K562 (cell line): ENCODE measurements at regions not wholly inside any gene's neighbourhood (a gene's known extent, or its start where the extent isn't known, plus 50 kb on each side); places are given as distances from the start of the nearest gene placed in this dataset.
A peak's percentile ranks its signal among the peaks of the same experiment; 100 is the strongest.
"Not testable (repeated sequence)": the region's sequence is repeated elsewhere in the genome, so short reads cannot be mapped to it uniquely, and the experiment has no call there.

Experiments
- ATAC-seq: fragments of 200-7000 bp; cut with Tn5 transposase; 3 replicates; pipeline ENCODE4 v1.9.1; 2020; ENCODE audit warnings: moderate library complexity
- BruUV-seq: library from RNA; stranded (reverse); fragments of 400-500 nt; replicated peaks from 2 replicates; lab custom pipeline; 2021; lab: Mats Ljungman, UMichigan
- CTCF ChIA-PET: fragments of 300-600 bp; formaldehyde crosslinking; extraction: SDS; loops from one replicate; lab custom pipeline; 2021; ENCODE audit warnings: low intra/inter-chr PET ratio; lab: Yijun Ruan, JAX
- POLR2A ChIA-PET: fragments of 300-600, 350-650 bp; sonication (Branson Sonifier 250); formaldehyde crosslinking; extraction: SDS; loops from one replicate; lab custom pipeline; 2021; ENCODE audit warnings: antibody characterized with exemption, inconsistent platforms; lab: Yijun Ruan, JAX
- DNase-seq, 4 experiments: peaks; one replicate each; pipeline versions ENCODE4 v3.0.0 to v3.0.0-alpha.2; 2011 to 2018; ENCODE audit warnings: low spot score in 3 of 4, mixed read lengths in 3 of 4; ENCODE audit errors: extremely low read depth in 1 of 4
- FAIRE-seq: peaks from 2 replicates; lab custom pipeline; 2011; peaks lifted over from hg19 to GRCh38; lab: Jason Lieb, UNC
- H2AFZ ChIP-seq: 2 replicates; pipeline ENCODE4 v1.6.0; 2011; ENCODE audit warnings: low read depth, low read length, control low read depth, inconsistent platforms
- H3K27ac ChIP-seq: fragments of 200-600 bp; 3 replicates; pipeline ENCODE4 v1.8.0; 2011; ENCODE audit warnings: low read depth, mild to moderate bottlenecking, control low read depth, inconsistent platforms, low read length, moderate library complexity, mixed read lengths; ENCODE audit errors: extremely low read depth
- H3K27me3 ChIP-seq, 2 experiments: fragments of 300-600 bp in 1 of 2; 2 replicates in 1 of 2; 3 replicates in 1 of 2; pipeline versions ENCODE4 v1.6.0 to v1.8.0; 2011; ENCODE audit warnings: inconsistent platforms in 2 of 2, low read length in 2 of 2, mild to moderate bottlenecking in 1 of 2, mixed read lengths in 1 of 2, moderate library complexity in 1 of 2; ENCODE audit not compliant: control insufficient read depth in 2 of 2, insufficient read depth in 2 of 2
- H3K36me3 ChIP-seq: fragments of 300-600 bp; 3 replicates; pipeline ENCODE4 v1.8.0; 2011; ENCODE audit warnings: mild to moderate bottlenecking, low read length, inconsistent platforms; ENCODE audit not compliant: control insufficient read depth, insufficient read depth
- H3K4me1 ChIP-seq, 2 experiments: fragments of 200-600 bp in 1 of 2; replicated peaks in 1 of 2; 2 replicates in 1 of 2; 3 replicates in 1 of 2; pipeline versions ENCODE4 v1.5.1 to v1.8.0; 2011; ENCODE audit warnings: inconsistent platforms in 2 of 2, low read length in 2 of 2, mild to moderate bottlenecking in 1 of 2, mixed read lengths in 1 of 2, moderate library complexity in 1 of 2; ENCODE audit not compliant: control insufficient read depth in 2 of 2, insufficient read depth in 2 of 2
- H3K4me2 ChIP-seq: 2 replicates; pipeline ENCODE4 v1.6.1; 2011; ENCODE audit warnings: low read length, control low read depth, inconsistent platforms, mixed read lengths; ENCODE audit not compliant: insufficient read depth
- H3K4me3 ChIP-seq: fragments of 200-600 bp; sonication (generic), shearing (Covaris generic); 2 replicates; pipeline ENCODE4 v1.5.1; 2016; ENCODE audit warnings: control low read depth, inconsistent platforms
- H3K79me2 ChIP-seq: fragments of 200-600 bp; 3 replicates; pipeline ENCODE4 v1.8.0; 2011; ENCODE audit warnings: low read length, inconsistent platforms; ENCODE audit not compliant: control insufficient read depth, insufficient read depth
- H3K9ac ChIP-seq, 2 experiments: 2 replicates each; pipeline versions ENCODE4 v1.6.0 to v1.6.1; 2011; ENCODE audit warnings: low read depth in 2 of 2, low read length in 2 of 2, control low read depth in 1 of 2, inconsistent platforms in 1 of 2, mild to moderate bottlenecking in 1 of 2, mixed read lengths in 1 of 2; ENCODE audit not compliant: insufficient read depth in 1 of 2
- H3K9me1 ChIP-seq: one replicate; pipeline ENCODE4 v1.6.0; 2011; ENCODE audit warnings: inconsistent platforms, mild to moderate bottlenecking, low read length, moderate library complexity; ENCODE audit not compliant: control insufficient read depth, insufficient read depth
- H3K9me3 ChIP-seq: replicated peaks from 2 replicates; pipeline ENCODE4 v1.5.1; 2011; ENCODE audit warnings: low read depth, low read length, inconsistent platforms; ENCODE audit not compliant: control insufficient read depth, insufficient read depth
- H4K20me1 ChIP-seq: replicated peaks from 2 replicates; pipeline ENCODE4 v1.6.1; 2011; ENCODE audit warnings: low read length, inconsistent platforms, mixed read lengths; ENCODE audit not compliant: control insufficient read depth, insufficient read depth
- E2F6 ChIP-seq, 2 experiments: IDR thresholded peaks; 2 replicates each; pipeline ENCODE4 v1.6.1; 2011; ENCODE audit warnings: borderline replicate concordance in 1 of 2, control low read depth in 1 of 2, low read depth in 1 of 2, low read length in 1 of 2, mild to moderate bottlenecking in 1 of 2, mixed read lengths in 1 of 2, moderate library complexity in 1 of 2; ENCODE audit not compliant: insufficient read depth in 1 of 2, insufficient read length in 1 of 2, poor library complexity in 1 of 2, severe bottlenecking in 1 of 2; ENCODE audit errors: extremely low read depth in 1 of 2
- ESRRA ChIP-seq: fragments of 450-650 bp; IDR thresholded peaks from 2 replicates; pipeline ENCODE4 v1.6.1; 2014; ENCODE audit warnings: low read depth, mild to moderate bottlenecking, moderate library complexity, borderline replicate concordance
- FOXA3 ChIP-seq, 2 experiments: fragments of 450-650 bp in 1 of 2; sonication (generic) in 1 of 2; formaldehyde crosslinking; IDR thresholded peaks in 1 of 2; conservative IDR thresholded peaks in 1 of 2; 2 replicates each; pipeline versions ENCODE4 v1.4.0 to v1.8.0; 2020 to 2022; ENCODE audit warnings: mild to moderate bottlenecking in 2 of 2, missing genetic modification reagents in 1 of 2
- GATA2 ChIP-seq: sonication (generic); formaldehyde crosslinking; IDR thresholded peaks from 2 replicates; pipeline ENCODE4 v1.4.0; 2020; ENCODE audit warnings: mild to moderate bottlenecking, missing genetic modification reagents
- GTF2E2 ChIP-seq: fragments of 200-800 bp; sonication (Bioruptor generic); IDR thresholded peaks from 2 replicates; pipeline ENCODE4 v1.6.1; 2016; ENCODE audit warnings: missing genetic modification characterization, missing compliant biosample characterization
- RFX7 ChIP-seq: fragments of 250-450 bp; sonication (Bioruptor Pico); IDR thresholded peaks from 2 replicates; pipeline ENCODE4 v1.5.1; 2021; ENCODE audit warnings: mild to moderate bottlenecking
- ZNF146 ChIP-seq: IDR thresholded peaks from one replicate; pipeline ENCODE4 v1.6.1; 2018; ENCODE audit warnings: missing compliant biosample characterization; ENCODE audit not compliant: unreplicated experiment
- ZNF512 ChIP-seq: IDR thresholded peaks from 2 replicates; pipeline ENCODE4 v1.6.1; 2016; ENCODE audit warnings: missing genetic modification characterization, missing compliant biosample characterization
- ZNF586 ChIP-seq: fragments of 450-650 bp; formaldehyde crosslinking; conservative IDR thresholded peaks from 2 replicates; pipeline ENCODE4 v1.4.0; 2020; ENCODE audit warnings: mild to moderate bottlenecking, moderate library complexity
- WGBS: fragments of 100-300 bp; shearing (Covaris generic); methylation state at CpG from one replicate; pipeline ENCODE4 v1.1.6; 2016; ENCODE audit warnings: low coverage, mixed read lengths; ENCODE audit not compliant: insufficient coverage; ENCODE audit errors: missing lambda C conversion rate; 5-methylcytosine and 5-hydroxymethylcytosine counted together
- in situ Hi-C: fragments of 300-500 bp; cut with MboI; formaldehyde crosslinking; loops from 4 replicates; pipeline ENCODE4 v1.15.0; 2018; ENCODE audit warnings: inconsistent platforms, mixed read lengths
- intact Hi-C: fragments of 100-400 bp; cut with micrococcal nuclease; formaldehyde crosslinking; loops from 2 replicates; pipeline ENCODE4 v1.14.2; 2022
- TF ChIP-seq, protein P1 (sequence below): fragments of 250-450 bp; sonication (Bioruptor Pico); IDR thresholded peaks from 2 replicates; pipeline ENCODE4 v1.5.0; 2020; ENCODE audit warnings: mild to moderate bottlenecking, borderline replicate concordance

GRCh38 chr1:30547326-30547725, 176.1 kb downstream of the MATN1 start:
- BruUV-seq, POLR2A ChIA-PET: not testable (repeated sequence)

DNA sequence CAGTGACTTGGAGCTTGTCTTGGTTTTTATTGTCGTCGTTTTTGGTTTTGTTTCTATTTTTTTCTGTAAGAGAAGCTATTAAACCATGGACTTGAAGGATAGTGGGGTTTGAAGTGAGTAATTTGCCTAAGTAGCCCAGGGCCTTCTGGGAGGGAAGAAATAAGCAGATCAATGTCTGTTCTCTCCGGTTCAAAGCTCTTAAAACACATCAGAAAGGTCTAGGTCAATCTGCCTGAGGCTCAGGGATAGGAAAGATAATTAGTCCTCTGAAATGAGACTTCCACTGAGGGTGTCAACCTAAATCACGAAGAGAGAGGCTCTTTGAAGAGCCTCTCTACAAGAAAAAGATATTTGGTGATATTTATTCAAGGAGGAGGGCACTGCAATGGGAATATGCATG, 178.0 kb downstream of the MATN1 start:
- no peaks in the 10 kb centered on the region for H3K27me3 ChIP-seq
- FAIRE-seq (no peak), DNase-seq (no peak), ATAC-seq (no peak)
- no TSS peak for BruUV-seq
- no peaks in the 10 kb centered on the region for H3K79me2 ChIP-seq
- ChIA-PET CTCF (no interaction called here), POLR2A (interaction anchor here (0.5 kb wide), 1 partner anchor 1150 kb away, joined by 4 read pairs; no protein-coding TSS in a partner anchor)
- no peaks in the 10 kb centered on the region for H3K4me1 ChIP-seq
- H3K4me3 ChIP-seq = no peak overlapping the region
- H3K36me3 ChIP-seq = no peaks in the 10 kb centered on the region
- H4K20me1 ChIP-seq = no peaks in the 10 kb centered on the region
- no peak overlapping the region for H3K9ac ChIP-seq
- in situ Hi-C loops (no loop called here), intact Hi-C loops (no loop called here)
- no peaks in the 10 kb centered on the region for H3K9me1 ChIP-seq
- no peak overlapping the region for H2AFZ ChIP-seq
- WGBS = 0% methylated on average over 4 of the region's 4 CpGs
- H3K4me2 ChIP-seq = no peak overlapping the region
- H3K9me3 ChIP-seq = no peaks in the 10 kb centered on the region
- no peak overlapping the region for H3K27ac ChIP-seq
- TF ChIP-seq, protein P1, sequence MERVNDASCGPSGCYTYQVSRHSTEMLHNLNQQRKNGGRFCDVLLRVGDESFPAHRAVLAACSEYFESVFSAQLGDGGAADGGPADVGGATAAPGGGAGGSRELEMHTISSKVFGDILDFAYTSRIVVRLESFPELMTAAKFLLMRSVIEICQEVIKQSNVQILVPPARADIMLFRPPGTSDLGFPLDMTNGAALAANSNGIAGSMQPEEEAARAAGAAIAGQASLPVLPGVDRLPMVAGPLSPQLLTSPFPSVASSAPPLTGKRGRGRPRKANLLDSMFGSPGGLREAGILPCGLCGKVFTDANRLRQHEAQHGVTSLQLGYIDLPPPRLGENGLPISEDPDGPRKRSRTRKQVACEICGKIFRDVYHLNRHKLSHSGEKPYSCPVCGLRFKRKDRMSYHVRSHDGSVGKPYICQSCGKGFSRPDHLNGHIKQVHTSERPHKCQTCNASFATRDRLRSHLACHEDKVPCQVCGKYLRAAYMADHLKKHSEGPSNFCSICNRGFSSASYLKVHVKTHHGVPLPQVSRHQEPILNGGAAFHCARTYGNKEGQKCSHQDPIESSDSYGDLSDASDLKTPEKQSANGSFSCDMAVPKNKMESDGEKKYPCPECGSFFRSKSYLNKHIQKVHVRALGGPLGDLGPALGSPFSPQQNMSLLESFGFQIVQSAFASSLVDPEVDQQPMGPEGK (CRISPR knock-in tag) = no peak
- TF ChIP-seq ZNF586 = no peak
- no peak for TF ChIP-seq ESRRA
- TF ChIP-seq ZNF512 (tag) = no peak
- TF ChIP-seq E2F6 (IDR thresholded peaks at IDR 0.05; ENCODE audit: borderline replicate concordance in 1 of 2, extremely low read depth in 1 of 2, insufficient read depth in 1 of 2, insufficient read length in 1 of 2, low read depth in 1 of 2, low read length in 1 of 2, poor library complexity in 1 of 2, severe bottlenecking in 1 of 2) = no peak
- no peak for TF ChIP-seq FOXA3 (CRISPR knock-in tag; conservative IDR thresholded peaks at IDR 0.05 in 1 of 2, IDR thresholded peaks at IDR 0.05 in 1 of 2)
- TF ChIP-seq RFX7 (CRISPR knock-in tag) = no peak
- no peak for TF ChIP-seq GTF2E2 (tag)
- no peak for TF ChIP-seq GATA2 (CRISPR knock-in tag)

More at GRCh38 chr1:30547326-30547725, 176.1 kb downstream of the MATN1 start:
- H3K4me3 ChIP-seq, H4K20me1 ChIP-seq, H3K9me3 ChIP-seq, ATAC-seq, DNase-seq, H3K36me3 ChIP-seq, FAIRE-seq, in situ Hi-C loops, CTCF ChIA-PET, H3K9me1 ChIP-seq, H3K79me2 ChIP-seq, H3K4me2 ChIP-seq: not testable (repeated sequence)
- peak; percentile 80 for TF ChIP-seq ZNF146 (CRISPR knock-in tag)
- TF ChIP-seq, all 486 proteins: peak for 1; not testable (repeated sequence) for 485
- intact Hi-C loops, H3K27ac ChIP-seq, H2AFZ ChIP-seq, H3K4me1 ChIP-seq, H3K9ac ChIP-seq, H3K27me3 ChIP-seq: not testable (repeated sequence)
- 4% methylated on average over 2 of the region's 2 CpGs for WGBS
